Left forelimb (tissue), 1 donor: ENCODE measurements at regions not wholly inside any gene's neighbourhood (a gene's known extent, or its start where the extent isn't known, plus 50 kb on each side); places are given as distances from the start of the nearest gene placed in this dataset.
"Not testable (repeated sequence)": the region's sequence is repeated elsewhere in the genome, so short reads cannot be mapped to it uniquely, and the experiment has no call there.

Source experiments
- DNase-seq: peaks from one replicate; pipeline ENCODE4 v3.0.0-alpha.2; 2018; ENCODE audit warnings: low spot score

DNA sequence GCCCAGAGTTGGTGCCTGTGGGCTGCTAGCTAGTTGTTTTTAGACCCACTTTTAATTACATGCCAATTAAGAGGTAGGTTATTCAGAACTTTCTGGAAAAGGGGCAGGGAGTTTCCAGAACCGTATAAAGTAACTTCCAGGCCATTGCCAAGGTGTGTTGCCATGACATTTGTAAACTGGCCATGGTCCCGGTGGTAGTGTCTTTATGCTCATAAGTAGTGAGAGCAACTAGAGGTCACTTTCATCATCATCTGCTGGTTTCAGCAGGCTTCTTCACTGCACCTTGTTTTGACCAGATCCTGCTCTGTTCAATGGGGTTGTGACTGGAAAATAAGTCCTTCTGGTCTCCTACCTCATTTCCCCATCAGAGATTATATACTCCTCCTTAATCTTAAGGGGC is 207.0 kb downstream of the FAM72C start:
- DNase-seq = not testable (repeated sequence)

DNA sequence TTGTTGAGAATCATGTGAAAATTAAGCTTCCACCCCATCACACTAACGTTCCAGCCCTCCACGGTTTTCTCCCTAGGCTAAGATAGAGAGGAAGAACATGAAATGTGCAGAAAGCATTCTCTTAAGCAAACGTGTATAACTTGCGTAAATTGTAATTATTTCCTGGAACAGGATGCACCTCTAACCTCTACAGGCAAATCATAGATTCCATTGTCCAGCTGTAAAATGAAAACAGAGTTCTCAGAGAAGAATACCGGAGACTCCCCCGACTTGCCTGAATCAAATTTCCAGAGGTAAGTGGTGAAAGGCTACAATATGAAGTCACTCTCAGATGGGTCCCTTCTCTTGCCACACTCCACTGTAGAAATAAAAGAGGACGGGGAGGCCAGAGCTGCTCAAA is 211.4 kb downstream of the FAM72C start:
- DNase-seq = not testable (repeated sequence)

- DNase-seq = not testable (repeated sequence)
Measured at GRCh38 chr1:143755961-143756360, 215.8 kb downstream of the FAM72C start.

DNA sequence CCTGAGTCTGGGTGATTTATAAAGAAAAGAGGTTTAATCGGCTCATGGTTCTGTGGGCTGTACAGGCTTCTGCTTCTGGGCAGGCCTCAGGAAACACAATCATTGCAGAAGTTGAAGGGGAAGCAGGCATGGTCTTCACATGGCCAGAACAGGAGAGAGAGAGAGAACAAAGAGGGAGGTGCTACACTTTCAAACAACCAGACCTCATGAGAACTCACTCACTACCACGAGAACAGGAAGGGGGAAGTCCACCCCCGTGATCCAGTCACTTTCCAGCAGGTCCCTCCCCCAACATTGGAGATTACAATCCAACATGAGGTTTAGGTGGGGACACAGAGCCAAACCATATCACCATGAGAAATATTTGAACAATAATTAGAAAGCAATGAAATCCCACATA is 222.9 kb downstream of the FAM72C start:
- DNase-seq = no peak

DNA sequence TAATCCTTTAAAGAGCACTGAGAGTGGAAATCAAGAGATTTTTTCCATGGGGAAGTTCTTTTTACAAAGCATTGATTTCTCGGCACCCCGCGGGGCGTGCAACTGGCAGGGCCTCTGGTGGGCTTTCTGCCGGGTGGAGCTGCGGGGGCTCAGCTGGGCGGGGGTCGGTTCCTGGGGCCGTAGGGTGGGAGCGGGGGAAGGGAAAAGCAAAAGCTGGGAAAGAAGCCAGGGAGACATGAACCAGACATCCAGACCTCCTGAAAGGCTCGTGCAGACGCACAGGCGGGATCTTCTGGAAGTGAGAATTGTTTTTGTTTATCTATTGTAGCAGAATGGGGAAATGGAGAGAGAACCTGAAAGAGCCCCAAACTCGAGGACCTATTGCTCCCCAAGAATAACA is 235.2 kb downstream of the FAM72C start:
- no peak for DNase-seq

DNA sequence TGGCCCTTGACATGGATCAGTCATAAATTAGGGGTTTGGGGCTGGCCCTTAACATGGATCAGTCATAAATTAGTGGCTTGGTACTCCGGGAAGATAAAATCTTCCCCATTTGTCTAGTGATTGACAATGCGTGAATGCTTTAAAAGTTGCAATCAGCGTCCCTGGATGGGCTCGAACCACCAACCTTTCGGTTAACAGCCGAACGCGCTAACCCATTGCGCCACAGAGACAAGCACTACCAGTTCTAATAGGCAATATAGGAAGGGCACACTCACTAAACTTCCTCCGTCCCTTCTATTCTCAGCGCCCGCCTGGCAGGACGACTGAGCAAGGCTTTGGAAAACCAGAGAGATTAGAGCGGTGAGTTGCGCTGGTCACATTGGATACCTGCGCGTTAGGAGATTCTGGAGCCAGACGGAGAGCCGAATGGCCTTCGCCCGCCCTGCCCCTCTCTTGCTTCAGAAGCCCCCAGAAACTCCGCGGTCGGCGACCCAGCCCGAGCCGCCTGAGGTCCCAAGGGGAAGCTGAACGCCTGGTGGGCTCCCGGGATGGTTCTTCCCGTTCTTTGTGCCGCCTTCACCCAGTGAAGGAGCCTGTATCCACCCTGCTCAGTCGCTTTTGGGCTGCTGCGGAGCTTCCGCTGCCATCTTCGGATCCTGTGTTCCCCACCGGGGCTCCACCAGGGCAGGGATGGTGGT is 235.9 kb downstream of the FAM72C start:
- no peak for DNase-seq

DNA sequence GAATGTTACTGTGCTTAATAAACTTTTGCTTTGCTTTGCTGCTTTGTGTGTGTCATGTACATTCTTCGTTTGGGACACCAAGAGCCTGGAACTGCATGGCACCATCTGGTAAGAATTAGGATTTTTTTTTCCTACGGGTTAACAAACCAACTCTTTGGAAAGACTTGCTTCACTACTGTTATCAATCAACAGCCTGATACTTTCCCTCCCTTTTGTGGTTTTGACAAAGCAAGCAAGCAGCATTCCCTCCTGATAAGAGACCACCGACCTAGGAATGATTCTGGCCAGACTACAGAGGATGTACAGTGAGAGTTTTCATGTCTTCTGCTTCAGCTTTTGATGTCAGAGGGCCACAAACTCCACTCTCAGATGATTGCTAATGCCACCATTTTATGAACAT is 237.5 kb downstream of the FAM72C start:
- not testable (repeated sequence) for DNase-seq

- not testable (repeated sequence) for DNase-seq
Measured at GRCh38 chr1:143730890-143731289, 240.9 kb downstream of the FAM72C start.

- DNase-seq = not testable (repeated sequence)
Measured at GRCh38 chr1:143729449-143730111, 242.2 kb downstream of the FAM72C start.

DNA sequence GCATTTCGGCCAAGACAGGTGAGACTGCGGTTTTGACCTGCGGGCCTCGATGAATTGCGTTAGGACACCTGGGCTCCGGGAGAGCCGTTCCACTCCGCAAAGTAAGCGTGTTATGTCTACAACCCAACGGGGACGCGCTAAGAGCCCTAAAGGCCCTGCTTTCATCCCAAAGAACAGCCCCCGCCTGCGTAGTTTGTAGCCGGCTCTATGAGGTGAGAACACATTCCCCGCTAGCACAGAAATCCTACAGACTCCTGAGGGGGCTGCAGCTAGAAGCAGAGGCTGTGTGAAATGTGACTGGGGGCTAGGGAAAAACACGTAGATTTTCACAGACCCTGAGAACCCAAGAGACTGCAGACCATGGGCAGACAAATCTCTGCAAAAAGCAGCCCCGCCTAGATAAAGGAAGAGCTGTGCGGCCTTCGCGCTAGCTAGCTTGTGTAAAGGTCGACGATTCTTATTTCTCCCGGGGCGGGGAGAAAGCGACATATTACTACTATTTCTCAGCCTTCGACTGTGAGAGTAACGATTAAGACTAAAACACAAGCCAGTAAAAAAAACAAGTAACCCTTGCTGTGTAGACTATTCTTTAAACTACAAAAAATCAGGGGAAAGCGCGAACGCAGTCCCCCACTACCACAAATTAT is 242.9 kb downstream of the FAM72C start:
- not testable (repeated sequence) for DNase-seq

DNA sequence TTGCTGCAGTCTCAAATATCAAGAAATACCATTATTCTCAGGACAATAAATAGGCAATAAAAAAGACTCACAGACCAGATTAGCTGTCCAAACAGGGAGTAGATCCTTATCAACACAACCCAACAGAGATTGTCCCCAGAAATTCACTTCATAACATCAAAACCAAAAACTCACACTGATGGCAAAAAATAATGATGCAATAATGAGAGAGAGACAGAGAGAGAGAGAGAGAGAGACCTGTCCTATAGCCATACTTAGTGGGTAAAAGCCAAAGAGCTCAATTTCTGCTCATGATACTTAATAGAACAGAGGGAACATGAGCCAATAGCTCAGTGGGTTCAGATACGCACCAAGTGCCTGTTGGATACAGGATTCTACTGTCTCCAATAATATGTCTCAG is 244.5 kb downstream of the FAM72C start:
- DNase-seq = no peak

- DNase-seq = no peak
Measured at GRCh38 chr1:143721024-143721373, 250.8 kb downstream of the FAM72C start.

GRCh38 chr1:143720087-143721023 is 251.4 kb downstream of the FAM72C start:
- no peak for DNase-seq

DNA sequence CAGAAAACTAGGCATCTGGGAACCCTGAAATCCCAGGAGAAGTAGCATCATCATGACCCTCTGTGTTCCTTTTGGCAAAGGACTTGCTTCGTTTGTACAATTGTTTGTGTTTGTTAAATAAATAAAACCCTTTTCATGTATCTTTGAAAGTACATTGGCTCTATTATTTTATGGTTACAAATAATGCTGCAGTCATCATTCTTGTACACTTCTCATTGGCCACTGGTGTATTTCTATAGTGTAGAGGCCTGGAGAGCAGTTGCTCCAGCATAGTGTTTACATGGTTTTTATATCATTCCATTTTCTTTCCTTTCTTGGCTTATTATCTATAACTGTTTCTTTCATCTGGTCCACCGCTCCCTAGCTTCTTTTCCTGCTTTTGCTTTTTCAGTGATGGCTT is 253.3 kb downstream of the FAM72C start:
- no peak for DNase-seq

GRCh38 chr1:143718021-143718420 is 253.8 kb downstream of the FAM72C start:
- no peak for DNase-seq

DNA sequence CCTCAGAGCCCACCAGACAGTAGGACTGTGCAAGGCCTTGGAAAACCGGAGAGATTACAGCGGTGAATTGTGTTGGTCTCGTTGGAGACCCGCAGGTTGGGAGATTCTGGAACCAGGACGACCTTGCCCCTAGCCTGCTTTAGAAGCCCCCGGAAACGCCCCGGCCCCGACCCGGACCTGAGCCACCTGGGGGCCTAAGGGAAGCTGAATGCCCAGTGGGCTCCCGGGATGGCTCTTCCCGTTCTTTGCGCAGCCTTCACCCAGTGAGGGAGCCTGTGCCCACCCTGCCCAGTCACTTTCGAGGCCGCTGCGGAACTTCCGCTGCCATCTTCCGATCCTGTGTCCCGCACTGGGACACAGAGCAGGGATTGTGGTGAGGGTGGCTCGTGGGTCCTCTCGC is 254.4 kb downstream of the FAM72C start:
- DNase-seq = no peak

- DNase-seq = not testable (repeated sequence)
Measured at GRCh38 chr1:143714913-143715312, 256.9 kb downstream of the FAM72C start.

DNA sequence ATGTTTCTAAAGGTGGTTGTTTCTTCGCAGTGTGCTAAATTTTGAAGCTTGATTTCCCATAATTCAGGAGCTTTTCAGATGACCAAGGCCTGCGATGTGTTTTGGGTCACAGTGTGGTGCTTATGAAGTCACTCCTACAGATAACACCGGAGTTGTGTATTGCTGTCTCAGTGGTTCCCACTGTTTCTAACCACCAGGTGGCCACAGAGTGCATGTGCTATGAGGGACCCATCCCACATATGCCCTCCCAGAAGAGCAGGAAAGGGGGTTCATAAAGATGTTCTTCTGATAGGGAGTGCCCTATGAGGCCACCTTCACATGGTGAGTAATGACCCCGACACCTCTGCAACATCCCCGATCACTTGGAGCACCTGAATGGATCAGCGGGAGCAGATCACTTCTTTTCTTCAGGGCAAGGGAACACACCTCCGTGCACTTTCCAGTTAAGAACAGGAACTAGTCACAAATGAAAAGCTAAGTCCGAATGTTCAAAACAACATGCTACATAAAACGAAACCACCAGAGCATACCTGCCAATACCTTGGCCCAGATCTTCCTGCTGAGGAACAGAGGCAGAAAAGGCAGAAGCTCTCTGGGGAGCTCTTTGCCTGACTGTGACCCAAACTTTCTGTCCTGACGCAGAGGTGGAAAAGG is 262.1 kb downstream of the FAM72C start:
- not testable (repeated sequence) for DNase-seq

- DNase-seq = not testable (repeated sequence)
Measured at GRCh38 chr1:143702739-143703138, 269.0 kb downstream of the FAM72C start.

DNA sequence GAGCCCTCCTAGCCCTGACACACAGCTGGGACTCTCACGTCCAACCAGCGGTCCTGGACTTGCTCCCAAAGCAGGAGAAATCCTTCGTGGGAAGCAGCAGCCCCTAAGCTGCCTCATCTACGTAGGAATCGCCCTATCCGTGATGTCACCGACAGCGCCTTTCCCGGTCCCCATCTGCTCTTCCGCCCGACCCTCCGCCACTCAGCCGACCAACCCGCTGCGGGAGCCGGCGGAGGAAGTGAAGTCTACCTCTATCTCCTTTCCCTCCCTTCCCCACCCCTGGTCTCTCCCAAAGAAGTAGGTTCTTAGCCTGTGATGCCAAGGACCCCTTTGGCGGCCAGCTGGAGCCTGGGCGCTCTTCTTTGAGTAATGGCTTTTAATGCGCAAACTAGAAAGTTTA is 272.1 kb downstream of the FAM72C start:
- no peak for DNase-seq

GRCh38 chr1:143699115-143699514 is 272.7 kb downstream of the FAM72C start:
- no peak for DNase-seq

GRCh38 chr1:143698016-143698415 is 273.8 kb downstream of the FAM72C start:
- DNase-seq = no peak
